Uterus (tissue), 3 donors: ENCODE measurements at regions not wholly inside any gene's neighbourhood (a gene's known extent, or its start where the extent isn't known, plus 50 kb on each side); places are given as distances from the start of the nearest gene placed in this dataset.

Experiments used
- DNase-seq, 2 donors: peaks; one replicate each; pipeline ENCODE4 v3.0.0-alpha.2; 2019 to 2020
- H3K27ac ChIP-seq, 2 donors: fragments of 200-600 bp; sonication (generic); 1 replicate in 1 of 2; 2 replicates in 1 of 2; pipeline ENCODE4 v1.5.1; 2016 to 2018
- H3K27me3 ChIP-seq, 2 donors: fragments of 200-600 bp; sonication (generic); one replicate each; pipeline ENCODE4 v1.5.1; 2018 to 2019; ENCODE audit warnings: control low read depth in 1 of 2
- H3K36me3 ChIP-seq, 2 donors: fragments of 200-600 bp; sonication (generic); one replicate each; pipeline ENCODE4 v1.5.1; 2019; ENCODE audit warnings: control low read depth in 1 of 2
- H3K4me1 ChIP-seq, 2 donors: fragments of 200-600 bp; sonication (generic); one replicate each; pipeline ENCODE4 v1.5.1; 2018 to 2019; ENCODE audit warnings: control low read depth in 1 of 2
- H3K4me3 ChIP-seq, 2 donors: fragments of 200-600 bp; sonication (generic); 1 replicate in 1 of 2; 2 replicates in 1 of 2; pipeline ENCODE4 v1.5.1; 2018 to 2019; ENCODE audit warnings: mild to moderate bottlenecking in 1 of 2
- H3K9me3 ChIP-seq, 2 donors: fragments of 200-600 bp; sonication (generic); one replicate each; pipeline ENCODE4 v1.5.1; 2019; ENCODE audit warnings: control low read depth in 1 of 2
- CTCF ChIP-seq, 4 experiments: fragments of 200-600 bp in 2 of 4; fragments of 450-650 bp in 2 of 4; sonication (generic) in 2 of 4; IDR thresholded peaks; one replicate each; pipeline ENCODE4 v1.5.1; 2016 to 2019; ENCODE audit warnings: antibody characterized with exemption in 4 of 4, mild to moderate bottlenecking in 2 of 4, moderate library complexity in 1 of 4
- POLR2A ChIP-seq, 2 donors: fragments of 450-650 bp; IDR thresholded peaks; one replicate each; pipeline ENCODE4 v1.6.1; 2016; ENCODE audit warnings: antibody characterized with exemption in 2 of 2, mild to moderate bottlenecking in 1 of 2, moderate library complexity in 1 of 2
- intact Hi-C: fragments of 100-400 bp; cut with DNase I; formaldehyde crosslinking; loops from one replicate; pipeline ENCODE4 v1.15.1; 2023; ENCODE audit warnings: low total_unique reads
- donor health status: DM: yes; HTN: yes; CAD: no.

GRCh38 chr12:102535306-102535705, 54.9 kb upstream of the IGF1 start:
- intact Hi-C loops = no loop called here
- Histone ChIP-seq H3K27me3 (no peaks in the 10 kb centered on the region), H3K4me3 (no peak overlapping the region), H3K9me3 (no peaks in the 10 kb centered on the region), H3K4me1 (no peaks in the 10 kb centered on the region), H3K36me3 (no peaks in the 10 kb centered on the region), H3K27ac (peak overlapping the region; percentile 2 to 32)
- no peak for TF ChIP-seq POLR2A (IDR thresholded peaks at IDR 0.05)
- TF ChIP-seq CTCF (IDR thresholded peaks at IDR 0.05) = no peak
- DNase-seq = no peak

- TF ChIP-seq CTCF (IDR thresholded peaks at IDR 0.05) (no peak), POLR2A (IDR thresholded peaks at IDR 0.05) (no peak)
- Histone ChIP-seq H3K4me1 (no peaks in the 10 kb centered on the region), H3K4me3 (no peak overlapping the region), H3K27me3 (no peaks in the 10 kb centered on the region), H3K36me3 (no peaks in the 10 kb centered on the region), H3K9me3 (no peaks in the 10 kb centered on the region), H3K27ac (peak overlapping the region; percentile 24 to 32)
- intact Hi-C loops = no loop called here
- peak in 1 of 2 donors; percentile 26 for DNase-seq
These were observed 54.5 kb upstream of the IGF1 start for GRCh38 chr12:102534899-102535298.

- Histone ChIP-seq H3K27ac (no peak overlapping the region), H3K4me3 (no peak overlapping the region), H3K27me3 (no peaks in the 10 kb centered on the region), H3K36me3 (no peaks in the 10 kb centered on the region), H3K9me3 (no peaks in the 10 kb centered on the region), H3K4me1 (no peaks in the 10 kb centered on the region)
- intact Hi-C loops = no loop called here
- TF ChIP-seq CTCF (IDR thresholded peaks at IDR 0.05) = no peak
- TF ChIP-seq POLR2A (IDR thresholded peaks at IDR 0.05) = no peak
- no peak for DNase-seq
These were observed 53.3 kb upstream of the IGF1 start for GRCh38 chr12:102533483-102534215.
